ENCODE measurements at regions not wholly inside any gene's neighbourhood (a gene's known extent, or its start where the extent isn't known, plus 50 kb on each side); places are given as distances from the start of the nearest gene placed in this dataset.

GRCh38 chr6:92109956-92110355 lies 1309.4 kb downstream of the EPHA7 start:
- H3K9me3 Mint-ChIP-seq, result peaks cover 0 to 3% of the 10 kb centered on the region in 2 experiments; a peak in 1 of 5 replicates
- H2AK5ac ChIP-seq (ENCODE audit: insufficient read length, low read length), result no peak overlapping the region
- no peaks in the 10 kb centered on the region for H4K20me1 ChIP-seq (ENCODE audit: control insufficient read depth, insufficient read depth, insufficient read length)
- H2BK120ac ChIP-seq (ENCODE audit: low read depth, low read length, poor library complexity, severe bottlenecking), result no peak overlapping the region
- no peak overlapping the region for H3K4me2 ChIP-seq (ENCODE audit: insufficient read depth, insufficient read length, low read length)
- no peaks in the 10 kb centered on the region for H3K4me1 ChIP-seq (ENCODE audit: insufficient read depth, low read length)
- H3K27ac Mint-ChIP-seq, result no peak overlapping the region
- H3K18ac ChIP-seq (ENCODE audit: insufficient read length, low read depth, low read length), result no peak overlapping the region
- no peak overlapping the region for H4K91ac ChIP-seq (ENCODE audit: insufficient read length, low read depth, low read length)
- H3K4me1 Mint-ChIP-seq, result peaks cover 0 to 7% of the 10 kb centered on the region in 2 experiments; a peak in 1 of 4 replicates
- no peak overlapping the region for H3K14ac ChIP-seq (ENCODE audit: insufficient read depth, low read length)
- H3K23ac ChIP-seq (ENCODE audit: insufficient read length, low read depth, low read length), result no peak overlapping the region
- H3K27me3 Mint-ChIP-seq (ENCODE audit: low read depth), result no peaks in the 10 kb centered on the region
- no peak overlapping the region for H4K5ac ChIP-seq (ENCODE audit: insufficient read length, low read depth, low read length)
- no peak overlapping the region for H3K4me3 Mint-ChIP-seq
- no CpG with 5 or more reads among the region's 5 CpGs for WGBS (ENCODE audit: extremely low coverage, insufficient read length, low lambda C conversion rate)
- no peaks in the 10 kb centered on the region for H3K79me1 ChIP-seq (ENCODE audit: insufficient read depth, low read depth, low read length, poor library complexity, severe bottlenecking)
- no peak overlapping the region for H3K56ac ChIP-seq (ENCODE audit: insufficient read length, low read depth, low read length)
- H2BK15ac ChIP-seq (ENCODE audit: low read depth, low read length), result no peak overlapping the region
- H2BK12ac ChIP-seq (ENCODE audit: insufficient read length, low read depth, low read length), result no peak overlapping the region
- DNase-seq, result no peak
- no peak overlapping the region for H3K9ac ChIP-seq (ENCODE audit: extremely low read depth, insufficient read length, low read length)
- no peak overlapping the region for H2BK20ac ChIP-seq (ENCODE audit: low read depth, low read length, poor library complexity, severe bottlenecking)
- no peaks in the 10 kb centered on the region for H3K79me2 ChIP-seq (ENCODE audit: insufficient read depth, low read length)
- TF ChIP-seq, protein P1, sequence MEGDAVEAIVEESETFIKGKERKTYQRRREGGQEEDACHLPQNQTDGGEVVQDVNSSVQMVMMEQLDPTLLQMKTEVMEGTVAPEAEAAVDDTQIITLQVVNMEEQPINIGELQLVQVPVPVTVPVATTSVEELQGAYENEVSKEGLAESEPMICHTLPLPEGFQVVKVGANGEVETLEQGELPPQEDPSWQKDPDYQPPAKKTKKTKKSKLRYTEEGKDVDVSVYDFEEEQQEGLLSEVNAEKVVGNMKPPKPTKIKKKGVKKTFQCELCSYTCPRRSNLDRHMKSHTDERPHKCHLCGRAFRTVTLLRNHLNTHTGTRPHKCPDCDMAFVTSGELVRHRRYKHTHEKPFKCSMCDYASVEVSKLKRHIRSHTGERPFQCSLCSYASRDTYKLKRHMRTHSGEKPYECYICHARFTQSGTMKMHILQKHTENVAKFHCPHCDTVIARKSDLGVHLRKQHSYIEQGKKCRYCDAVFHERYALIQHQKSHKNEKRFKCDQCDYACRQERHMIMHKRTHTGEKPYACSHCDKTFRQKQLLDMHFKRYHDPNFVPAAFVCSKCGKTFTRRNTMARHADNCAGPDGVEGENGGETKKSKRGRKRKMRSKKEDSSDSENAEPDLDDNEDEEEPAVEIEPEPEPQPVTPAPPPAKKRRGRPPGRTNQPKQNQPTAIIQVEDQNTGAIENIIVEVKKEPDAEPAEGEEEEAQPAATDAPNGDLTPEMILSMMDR (conservative IDR thresholded peaks at IDR 0.05), result no peak
- no peak overlapping the region for H3T11ph ChIP-seq (ENCODE audit: low read length)
- H3K23me2 ChIP-seq (ENCODE audit: insufficient read length, low read depth, low read length, poor library complexity, severe bottlenecking), result no peaks in the 10 kb centered on the region
- no peaks in the 10 kb centered on the region for H3K9me3 ChIP-seq (ENCODE audit: control insufficient read depth, low read depth, low read length)
- H4K8ac ChIP-seq (replicated peaks; ENCODE audit: insufficient read length, low read depth, low read length), result no peak overlapping the region
- no peak overlapping the region for H2BK5ac ChIP-seq (ENCODE audit: insufficient read length, low read length)
- H2AFZ ChIP-seq (ENCODE audit: low read length), result no peak overlapping the region
- H3K36me3 Mint-ChIP-seq (ENCODE audit: insufficient read depth in 1 of 3, low read depth in 3 of 3), result peaks cover 0 to 2% (median 0%) of the 10 kb centered on the region in 3 experiments; a peak in 1 of 7 replicates
- no peak overlapping the region for H3K27ac ChIP-seq (ENCODE audit: insufficient read length, low read depth, low read length)
- H3K27me3 ChIP-seq (ENCODE audit: insufficient read depth, low read length), result no peaks in the 10 kb centered on the region
- no peak overlapping the region for H3K4ac ChIP-seq (ENCODE audit: low read depth, low read length)

Measured in H9 (cell line).